ENCODE measurements at regions not wholly inside any gene's neighbourhood (a gene's known extent, or its start where the extent isn't known, plus 50 kb on each side); places are given as distances from the start of the nearest gene placed in this dataset.

GRCh38 chr16:5854027-5854426, 756.4 kb upstream of the EEF2KMT start:
- no peak for DNase-seq (ENCODE audit: low read depth in 4 of 4, low spot score in 2 of 4)

GRCh38 chr16:5852151-5852550, 754.6 kb upstream of the EEF2KMT start:
- DNase-seq (ENCODE audit: low read depth in 4 of 4, low spot score in 2 of 4): no peak

DNA sequence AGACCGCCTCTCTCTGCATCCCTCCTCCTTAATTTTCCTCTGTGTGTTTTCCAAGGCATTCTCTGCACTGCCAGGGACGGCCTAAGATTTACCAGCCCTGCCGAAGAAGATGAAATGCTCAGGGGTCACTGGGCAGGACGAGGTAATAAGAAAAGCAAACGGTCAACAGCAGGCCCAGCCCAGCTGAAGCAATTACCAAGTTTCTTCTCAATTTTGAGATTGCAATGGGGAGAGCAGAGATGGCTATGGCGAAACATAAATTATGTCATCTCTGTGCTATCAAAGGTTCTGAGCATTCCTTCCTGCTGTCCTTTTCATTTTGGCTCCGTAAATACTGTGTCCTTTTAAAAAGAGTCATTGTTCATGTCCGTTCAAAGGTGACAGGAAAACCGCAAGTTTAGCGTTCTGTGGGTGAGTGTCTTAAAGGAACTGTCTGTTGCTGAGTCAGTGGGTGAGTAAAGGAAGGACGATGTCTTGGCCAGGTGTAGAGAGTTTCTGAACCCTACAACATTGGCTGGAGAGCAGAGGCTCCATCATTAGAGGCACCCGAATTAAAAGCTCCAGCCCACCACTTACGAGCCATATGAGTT, 753.9 kb upstream of the EEF2KMT start:
- no peak for DNase-seq (ENCODE audit: low read depth in 4 of 4, low spot score in 2 of 4)

- no peak for DNase-seq (ENCODE audit: low read depth in 4 of 4, low spot score in 2 of 4)
Observed at GRCh38 chr16:5850632-5851392, 753.2 kb upstream of the EEF2KMT start.

DNA sequence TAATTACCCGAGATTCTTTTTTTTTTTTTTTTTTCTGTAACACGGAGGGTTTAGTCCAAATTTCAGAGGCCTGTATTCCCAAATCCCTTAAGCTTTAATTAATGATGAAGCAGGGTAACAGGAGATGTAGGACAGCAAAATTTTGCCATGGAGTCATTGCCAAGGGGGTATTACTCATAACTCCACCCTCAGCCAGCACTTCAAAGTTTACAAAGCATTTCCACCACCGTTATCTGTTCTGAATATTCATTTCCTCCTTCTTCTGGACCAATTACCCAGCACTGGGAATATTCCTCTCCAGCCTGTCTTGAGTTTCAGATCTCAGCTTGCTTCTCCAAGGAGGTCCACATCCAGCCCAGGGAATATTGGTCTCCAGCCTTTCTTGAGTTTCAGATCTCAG, 747.5 kb upstream of the EEF2KMT start:
- no peak for DNase-seq (ENCODE audit: low read depth in 4 of 4, low spot score in 2 of 4)

DNA sequence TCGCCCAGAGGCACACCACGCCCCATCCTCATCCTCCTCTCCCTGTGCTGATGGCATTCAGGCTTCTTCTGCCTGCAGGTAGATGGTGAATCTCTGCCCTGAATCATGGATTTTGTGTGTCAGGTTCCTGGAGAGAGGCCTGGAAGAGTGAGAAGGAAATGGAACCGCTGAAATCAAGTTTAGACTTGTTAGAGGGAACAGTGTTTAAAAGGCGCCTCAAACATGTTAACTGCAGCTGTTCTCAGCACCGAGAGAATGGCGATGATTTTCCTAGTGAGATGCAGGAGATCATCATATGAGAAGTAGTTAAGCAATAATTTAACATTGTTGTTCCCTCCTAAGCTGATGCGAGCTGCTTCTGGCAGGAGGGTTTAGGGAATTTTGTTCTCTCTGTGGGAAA, 744.4 kb upstream of the EEF2KMT start:
- no peak for DNase-seq (ENCODE audit: low read depth in 4 of 4, low spot score in 2 of 4)

DNA sequence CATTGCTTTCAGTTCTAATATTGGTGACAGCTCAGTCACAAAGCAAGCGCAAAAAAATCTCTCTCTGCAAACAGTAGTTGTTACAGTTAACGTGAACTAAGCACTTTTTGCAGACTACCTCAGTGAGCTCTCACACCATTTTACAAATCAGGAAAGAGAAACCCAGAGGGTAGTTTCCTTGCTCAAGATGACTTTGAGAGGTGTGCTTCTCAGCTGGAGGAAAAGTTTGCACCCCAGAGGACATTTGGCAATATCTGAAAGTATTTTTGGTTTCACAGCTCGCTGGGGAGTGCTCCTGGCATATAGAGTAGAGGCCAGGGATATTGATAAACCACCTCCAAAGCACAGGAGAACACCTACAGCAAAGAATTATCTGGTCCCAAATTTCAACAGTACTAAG, 741.1 kb upstream of the EEF2KMT start:
- DNase-seq (ENCODE audit: low read depth in 4 of 4, low spot score in 2 of 4): no peak

- no peak for DNase-seq (ENCODE audit: low read depth in 4 of 4, low spot score in 2 of 4)
Observed at GRCh38 chr16:5838071-5838470, 740.5 kb upstream of the EEF2KMT start.

DNA sequence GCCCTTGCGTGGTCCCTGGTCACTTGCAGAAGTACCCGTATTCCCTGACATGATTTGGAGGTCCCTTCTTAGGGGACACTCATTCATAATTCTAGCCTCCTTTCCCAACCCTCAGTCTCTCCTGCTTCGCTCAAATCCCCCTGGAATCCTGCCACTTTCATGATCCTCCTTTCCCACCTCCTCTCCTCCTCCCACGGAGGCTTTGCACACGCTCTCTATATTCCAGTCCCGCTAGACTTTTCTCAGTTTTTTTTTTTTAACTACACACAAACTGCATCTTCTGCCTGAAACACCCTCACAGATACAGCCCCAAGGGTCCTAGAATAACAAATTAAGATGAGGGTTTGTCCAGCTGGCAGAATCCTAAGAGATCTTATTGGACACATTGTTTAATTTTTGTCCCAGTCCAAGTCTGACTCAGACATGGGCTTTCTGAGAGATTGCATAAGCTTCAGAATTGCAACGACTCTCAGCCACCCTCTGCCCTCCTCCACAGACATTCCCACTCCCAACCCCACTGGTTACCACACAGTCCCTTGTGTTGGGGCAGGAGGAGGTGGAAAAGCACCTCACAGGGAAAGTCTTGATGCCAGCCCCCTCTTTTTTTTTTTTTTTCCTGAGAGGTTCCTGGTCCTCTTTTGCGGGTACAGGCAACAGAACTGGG, 739.5 kb upstream of the EEF2KMT start:
- DNase-seq (ENCODE audit: low read depth in 4 of 4, low spot score in 2 of 4): no peak

DNA sequence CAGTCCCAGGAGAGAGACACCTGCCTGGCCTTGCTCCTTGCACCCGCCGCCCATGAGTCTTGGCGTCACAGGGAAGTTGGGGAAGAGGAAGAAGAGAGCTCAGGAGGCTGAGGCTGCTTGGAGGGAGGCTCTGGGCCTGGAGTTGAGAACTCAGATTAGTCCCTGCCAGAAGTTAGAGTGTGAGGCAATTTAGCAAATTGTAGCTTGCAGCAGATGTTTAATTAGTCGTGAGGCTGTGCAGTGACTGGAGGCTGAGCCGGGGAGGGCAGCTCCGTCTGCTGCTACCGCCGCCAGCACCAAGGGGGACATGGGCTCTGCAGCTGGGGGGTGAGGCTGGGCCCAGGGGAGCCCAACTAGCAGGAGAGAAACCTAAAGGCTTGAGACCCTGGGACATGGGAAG, 738.3 kb upstream of the EEF2KMT start:
- DNase-seq (ENCODE audit: low read depth in 4 of 4, low spot score in 2 of 4): no peak

DNA sequence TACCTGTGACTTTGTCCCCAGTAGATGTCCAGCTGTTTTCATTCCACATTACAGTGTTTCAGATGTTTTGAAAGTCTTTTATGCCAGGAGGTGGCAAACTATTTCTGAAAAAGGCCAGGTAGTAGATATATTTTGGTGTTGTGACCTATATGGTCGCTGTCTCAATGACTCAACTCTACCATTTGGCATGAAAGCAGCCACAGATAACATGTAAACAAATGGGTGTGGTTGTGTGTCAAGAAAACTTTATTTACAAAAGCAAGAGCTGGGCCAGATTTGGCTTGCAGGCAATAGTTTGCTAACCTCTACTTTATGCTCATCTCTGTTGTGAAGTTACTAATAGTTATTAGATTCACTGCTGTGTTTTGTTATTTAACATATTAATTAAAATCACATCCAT, 728.7 kb upstream of the EEF2KMT start:
- DNase-seq (ENCODE audit: low read depth in 4 of 4, low spot score in 2 of 4): no peak

DNA sequence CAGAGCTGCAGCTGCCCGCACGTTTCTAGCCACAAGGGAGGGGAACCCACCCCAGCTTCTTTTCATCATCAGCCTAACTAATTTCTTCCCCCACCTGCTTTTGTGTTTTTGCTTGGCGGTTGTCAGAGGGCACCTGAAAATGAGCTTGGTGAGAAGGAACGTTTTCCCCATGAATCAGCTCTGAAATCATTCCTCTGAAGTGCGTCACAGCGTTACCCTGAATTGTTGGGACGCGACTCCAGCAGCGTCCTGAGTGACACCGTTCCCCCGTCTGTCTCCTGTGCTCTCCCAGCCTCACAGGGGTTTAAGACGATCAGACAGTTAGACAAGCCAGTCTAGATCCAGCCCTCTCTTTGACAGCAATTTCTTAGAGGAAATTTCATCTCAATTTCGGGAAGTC, 722.9 kb upstream of the EEF2KMT start:
- DNase-seq (ENCODE audit: low read depth in 4 of 4, low spot score in 2 of 4): no peak

DNA sequence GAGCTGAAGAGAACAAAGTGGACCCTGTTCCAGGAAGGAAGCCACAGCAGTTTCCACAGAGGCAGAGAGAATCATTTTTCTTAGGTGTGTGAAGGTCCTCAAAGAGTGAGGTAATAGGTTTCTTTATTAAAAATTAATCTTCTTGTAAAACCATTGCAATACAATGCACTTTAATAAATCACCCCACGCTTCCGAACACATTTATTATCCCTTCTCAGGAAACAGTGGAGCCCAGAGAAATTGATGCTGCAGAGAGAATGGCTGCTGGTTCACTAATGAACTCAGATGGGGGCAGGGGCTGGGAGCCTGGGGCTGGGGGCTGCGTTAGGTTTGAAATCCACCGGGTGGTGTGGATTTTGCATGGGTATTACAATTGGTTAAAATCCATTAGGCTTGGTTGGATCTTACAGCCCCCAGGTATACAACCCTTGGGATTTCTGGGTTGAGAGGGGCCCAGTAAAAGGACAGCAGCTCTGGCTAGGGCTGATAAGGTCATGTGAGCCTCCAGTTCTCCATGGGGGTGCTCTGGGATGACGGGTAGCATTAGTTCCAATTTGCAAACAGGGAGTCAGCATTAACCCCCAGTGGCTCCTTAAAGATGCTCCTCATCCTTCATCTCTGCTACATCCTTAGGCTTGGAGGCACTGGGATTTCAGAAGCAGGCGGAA, 718.1 kb upstream of the EEF2KMT start:
- DNase-seq (ENCODE audit: low read depth in 4 of 4, low spot score in 2 of 4): no peak

DNA sequence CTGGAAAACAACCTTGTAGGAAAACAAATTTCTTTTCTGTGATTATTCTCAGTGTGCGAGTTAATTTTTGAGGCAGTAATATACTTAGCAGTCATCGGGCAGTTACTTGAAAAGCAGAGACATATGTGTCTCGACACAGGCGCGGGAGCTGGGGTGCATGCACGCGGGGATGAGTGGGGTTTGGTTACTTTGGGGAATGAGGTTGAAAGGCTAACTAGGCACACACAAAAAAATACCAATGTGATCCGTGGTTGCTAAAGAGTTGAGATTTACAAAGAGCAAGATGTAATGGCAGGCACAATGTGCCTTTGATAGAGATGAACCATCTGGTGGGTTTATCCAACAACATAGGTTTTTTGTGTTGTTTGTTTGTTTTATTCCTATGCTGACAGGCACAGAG, 703.8 kb upstream of the EEF2KMT start:
- DNase-seq (ENCODE audit: low read depth in 4 of 4, low spot score in 2 of 4): no peak

- DNase-seq (ENCODE audit: low read depth in 4 of 4, low spot score in 2 of 4): no peak
Observed at GRCh38 chr16:5793556-5793955, 696.0 kb upstream of the EEF2KMT start.

- no peak for DNase-seq (ENCODE audit: low read depth in 4 of 4, low spot score in 2 of 4)
Observed at GRCh38 chr16:5791011-5791657, 693.5 kb upstream of the EEF2KMT start.

- no peak for DNase-seq (ENCODE audit: low read depth in 4 of 4, low spot score in 2 of 4)
Observed at GRCh38 chr16:5790512-5790911, 692.9 kb upstream of the EEF2KMT start.

DNA sequence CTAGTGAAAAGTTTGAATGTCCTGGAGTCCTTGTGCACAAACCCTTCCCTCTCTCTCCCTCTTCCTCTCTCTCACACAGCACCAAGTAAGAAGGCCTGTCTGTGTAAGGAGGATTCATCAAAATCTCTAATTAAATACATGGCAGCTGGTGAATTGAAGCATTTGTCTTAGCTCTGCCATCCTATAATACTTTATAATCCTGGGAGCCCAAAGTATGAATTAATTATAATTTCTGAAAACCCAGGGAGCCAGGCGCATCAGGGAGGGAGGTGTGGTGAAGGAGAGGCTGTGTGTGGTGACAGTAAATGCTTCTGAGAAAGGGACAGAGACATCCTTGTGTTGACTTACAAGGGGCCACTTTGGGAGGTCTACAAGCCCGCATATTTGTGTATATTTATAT, 691.4 kb upstream of the EEF2KMT start:
- DNase-seq (ENCODE audit: low read depth in 4 of 4, low spot score in 2 of 4): no peak

- DNase-seq (ENCODE audit: low read depth in 4 of 4, low spot score in 2 of 4): no peak
Observed at GRCh38 chr16:5781436-5781835, 683.8 kb upstream of the EEF2KMT start.

GRCh38 chr16:5776876-5777275, 679.3 kb upstream of the EEF2KMT start:
- no peak for DNase-seq (ENCODE audit: low read depth in 4 of 4, low spot score in 2 of 4)

DNA sequence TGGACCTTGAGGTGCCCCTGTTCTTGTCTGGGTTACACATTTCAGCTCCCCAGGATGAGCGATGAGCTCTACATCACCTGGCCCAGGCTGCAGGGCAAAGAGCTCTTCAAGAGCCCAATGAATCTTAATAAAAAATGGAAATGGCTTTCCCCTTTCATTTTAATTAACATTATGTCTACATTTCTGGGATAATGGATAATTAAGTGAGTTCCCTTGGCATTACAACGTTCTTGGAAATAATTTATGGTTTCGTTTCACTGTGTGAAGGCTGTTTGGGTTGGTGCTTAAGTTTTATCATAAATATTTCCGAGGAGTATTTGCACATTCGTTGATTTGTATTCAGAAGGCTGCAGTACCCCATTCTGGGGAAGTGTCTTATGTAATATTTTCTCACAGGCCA, 678.3 kb upstream of the EEF2KMT start:
- no peak for DNase-seq (ENCODE audit: low read depth in 4 of 4, low spot score in 2 of 4)

Measured in left renal cortex interstitium (tissue), 4 donors.